Activated CD4-positive, alpha-beta T cell treated with anti-CD3 and anti-CD28 coated beads, Interleukin-2, amount 50 U/mL, for 48 hours (primary cell): ENCODE measurements at regions not wholly inside any gene's neighbourhood (a gene's known extent, or its start where the extent isn't known, plus 50 kb on each side); places are given as distances from the start of the nearest gene placed in this dataset.

Experiments
- DNase-seq, 2 experiments: peaks; one replicate each; pipeline ENCODE4 v3.0.0-alpha.2; 2020

DNA sequence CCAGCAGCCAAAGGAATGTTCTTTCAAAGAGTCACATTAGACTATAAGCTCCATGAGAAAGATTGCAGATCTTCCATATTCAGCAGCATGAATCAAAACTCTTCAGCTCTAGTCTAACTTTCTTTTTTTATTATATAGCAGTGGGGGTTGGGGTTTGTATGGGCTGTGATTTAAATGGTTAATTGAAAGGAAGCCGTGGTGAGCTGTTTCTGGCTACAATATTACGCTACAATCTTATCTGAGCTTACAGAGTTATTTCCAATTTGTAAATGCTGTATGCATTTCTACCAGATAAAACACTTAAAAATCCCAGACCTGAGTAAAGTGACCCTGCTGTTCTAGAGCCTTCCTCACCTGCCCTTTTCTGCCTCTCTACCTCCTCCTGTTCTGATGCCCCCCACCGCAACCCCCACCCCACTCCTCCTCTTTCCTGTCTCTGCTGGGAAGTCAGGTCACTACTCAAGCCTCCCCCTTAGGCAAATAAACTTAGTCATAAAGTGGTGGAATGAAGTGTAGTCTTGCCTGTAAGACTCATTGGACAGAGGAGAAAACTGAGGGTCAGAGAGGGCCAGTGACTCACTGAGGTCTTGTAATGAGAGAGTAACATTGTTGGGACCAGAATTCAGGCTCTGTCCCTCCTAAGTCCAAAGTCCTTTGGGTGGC lies 1089.5 kb downstream of the BCL11B start:
- peak; percentile 75 to 80 for DNase-seq

DNA sequence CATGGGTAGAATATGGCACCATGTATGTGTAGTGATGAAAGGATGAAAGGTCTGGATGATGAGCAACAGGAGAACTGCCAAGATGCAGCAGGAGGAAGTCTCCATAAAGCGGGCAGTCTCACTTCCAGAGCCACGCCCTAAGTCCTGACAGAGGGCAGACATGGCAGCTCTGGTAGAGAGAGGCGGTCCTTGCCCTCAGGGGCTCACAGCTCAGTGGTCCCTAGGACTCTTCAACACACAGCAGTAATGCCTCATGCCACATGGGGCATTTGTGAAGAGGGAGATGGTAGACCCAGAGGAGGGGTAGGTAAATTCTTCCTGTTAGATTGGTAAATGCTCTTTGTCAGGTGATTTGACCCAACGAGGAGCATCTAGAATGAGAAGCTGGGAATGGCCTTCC lies 1088.4 kb downstream of the BCL11B start:
- no peak for DNase-seq

DNA sequence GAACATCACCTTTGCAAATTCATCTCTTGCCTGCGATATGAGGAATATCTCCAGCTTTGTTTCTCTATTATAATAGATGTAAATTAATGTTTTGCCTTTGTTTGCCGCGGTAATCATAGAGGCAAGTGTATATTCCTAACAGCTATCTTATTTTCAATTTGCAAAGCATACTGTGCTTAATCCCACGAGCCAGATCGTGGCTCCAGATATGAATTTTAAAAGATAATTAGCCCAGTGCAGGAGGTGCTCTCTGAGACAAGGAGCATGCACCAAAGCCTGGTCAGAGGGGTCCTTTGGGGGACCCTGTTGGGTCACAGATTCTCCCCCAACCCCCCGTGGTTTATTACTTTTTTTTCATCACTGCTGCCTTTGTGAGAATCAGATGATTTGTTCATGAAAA lies 1087.5 kb downstream of the BCL11B start:
- no peak for DNase-seq

DNA sequence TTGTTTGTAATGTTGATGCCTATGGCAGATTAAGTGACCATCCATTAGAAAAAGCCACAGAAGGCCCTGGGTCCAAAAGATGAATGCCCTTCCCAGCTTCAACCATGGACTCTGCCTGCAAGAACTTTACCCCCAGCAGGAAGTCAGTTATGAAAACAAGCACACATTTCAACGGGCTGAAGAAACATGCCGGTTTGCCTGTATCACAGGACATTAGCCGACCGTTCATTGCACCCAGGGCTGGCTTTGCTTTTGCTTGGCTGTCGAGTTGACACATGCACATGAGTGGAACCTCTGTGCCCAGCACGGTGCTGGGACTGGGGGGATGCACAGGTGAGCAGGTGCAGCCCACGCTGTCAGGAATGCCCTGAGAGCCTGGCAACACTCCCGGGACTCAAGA lies 1087.0 kb downstream of the BCL11B start:
- DNase-seq = no peak

DNA sequence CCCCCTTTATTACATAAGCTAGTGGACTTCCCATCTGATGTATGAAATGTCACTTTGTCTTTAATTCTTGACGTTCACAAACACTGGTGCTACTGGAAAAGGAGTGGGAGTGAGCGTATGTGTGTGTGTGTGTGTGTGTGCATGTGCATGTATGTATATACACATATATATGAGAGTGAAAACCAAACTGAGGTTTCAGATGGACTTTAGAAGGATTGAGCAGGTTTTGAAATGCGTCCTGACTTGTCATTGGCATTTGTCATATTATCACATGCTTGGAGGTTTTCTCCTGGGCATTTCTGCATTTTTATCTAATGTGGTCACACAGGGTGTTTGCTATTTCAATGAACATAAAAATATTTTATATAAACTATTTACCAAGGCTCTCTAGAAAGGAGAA lies 1085.9 kb downstream of the BCL11B start:
- no peak for DNase-seq

DNA sequence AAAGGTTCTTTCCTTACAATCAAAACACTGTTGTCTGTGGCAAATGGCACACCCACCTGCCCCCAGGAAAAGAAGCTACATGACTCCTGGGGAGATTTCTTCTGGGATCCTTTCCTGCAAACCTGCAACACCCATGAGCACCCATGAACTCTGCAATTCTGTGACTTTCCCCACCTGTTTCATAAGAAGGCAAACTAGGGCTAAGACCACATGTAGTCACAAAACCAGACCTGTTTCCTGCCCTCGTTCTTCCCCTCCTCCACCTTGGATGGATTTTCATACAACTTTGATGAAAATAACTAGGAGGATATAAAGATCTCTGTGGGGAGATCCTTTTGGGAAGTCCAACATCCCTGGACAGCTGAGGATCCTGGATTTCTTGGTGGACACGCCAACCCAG lies 1084.7 kb downstream of the BCL11B start:
- no peak for DNase-seq

DNA sequence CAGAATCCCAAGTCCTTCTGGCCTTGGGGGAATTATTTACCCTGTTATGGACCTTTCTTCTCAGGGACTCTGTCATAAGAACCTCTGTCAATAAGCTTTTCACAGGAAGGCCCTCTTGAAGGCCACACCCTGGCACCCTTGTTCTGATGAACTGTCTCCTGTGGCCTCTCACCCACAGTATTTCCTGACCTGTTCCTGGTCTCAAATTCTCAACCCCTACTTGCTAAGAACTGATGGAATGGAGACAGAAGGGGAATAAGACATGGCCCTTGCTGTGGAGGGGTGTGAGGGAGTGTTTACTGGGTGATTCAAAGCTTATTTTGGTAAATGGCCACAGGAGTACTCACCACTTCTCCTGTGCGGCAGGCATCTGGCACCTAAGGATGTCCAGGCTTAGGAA lies 1082.9 kb downstream of the BCL11B start:
- DNase-seq = no peak

DNA sequence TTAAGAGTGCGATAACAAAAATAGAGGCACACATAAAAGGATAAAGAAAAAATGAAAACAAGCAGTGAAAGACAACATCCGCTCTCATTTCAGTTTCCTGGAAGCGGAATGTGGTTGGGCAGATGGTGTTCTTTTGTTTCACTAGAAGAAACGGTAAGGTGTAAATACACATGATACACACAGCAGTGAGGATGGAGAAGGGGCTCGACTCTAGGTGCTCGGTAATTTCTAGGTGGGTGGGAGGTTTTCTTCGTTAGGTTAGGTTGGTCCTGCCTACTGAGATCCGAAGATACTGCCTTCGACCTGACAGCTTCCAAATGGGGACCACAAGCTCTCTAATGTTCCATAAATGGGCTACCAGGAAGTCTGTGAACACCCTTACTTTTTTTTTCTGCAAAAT lies 1082.5 kb downstream of the BCL11B start:
- DNase-seq = no peak

DNA sequence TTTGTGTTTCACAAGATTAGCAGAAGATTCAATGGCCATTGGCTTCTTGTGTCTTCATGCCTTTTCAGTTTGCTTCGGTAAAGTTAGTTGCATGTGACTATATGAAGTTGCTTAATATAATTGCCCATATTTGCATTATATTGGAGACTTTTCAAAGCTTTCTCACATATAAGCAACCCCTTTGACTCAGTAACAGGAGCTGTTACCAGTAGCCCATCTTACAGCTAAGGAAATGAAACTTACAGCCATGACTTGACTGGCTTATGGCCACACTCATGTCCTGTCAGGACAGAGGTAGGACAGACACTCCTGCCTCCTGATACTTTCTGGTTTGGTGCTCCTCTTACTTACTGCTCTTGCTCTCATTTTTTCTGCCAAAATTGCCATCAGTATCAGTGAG lies 1082.1 kb downstream of the BCL11B start:
- DNase-seq = no peak

DNA sequence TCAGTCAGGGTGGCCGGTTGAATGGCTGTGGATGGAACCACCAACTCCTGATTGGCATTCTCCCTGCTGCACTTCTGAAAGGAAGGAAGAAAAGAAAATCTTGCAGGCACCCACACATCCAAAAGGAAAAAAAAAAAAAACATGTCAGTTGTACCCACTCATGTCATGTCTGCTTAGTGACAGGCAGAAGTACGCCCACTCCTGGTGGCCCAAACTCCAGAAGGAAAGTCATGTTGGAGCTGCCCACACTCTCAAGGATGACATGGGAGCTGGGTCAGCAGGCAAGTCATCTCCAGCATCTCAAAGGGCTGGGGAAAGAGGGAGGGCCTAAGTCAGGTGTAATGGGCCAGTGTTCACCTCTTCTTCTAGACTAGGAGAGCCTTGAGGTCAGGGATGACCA lies 1079.1 kb downstream of the BCL11B start:
- DNase-seq = no peak

DNA sequence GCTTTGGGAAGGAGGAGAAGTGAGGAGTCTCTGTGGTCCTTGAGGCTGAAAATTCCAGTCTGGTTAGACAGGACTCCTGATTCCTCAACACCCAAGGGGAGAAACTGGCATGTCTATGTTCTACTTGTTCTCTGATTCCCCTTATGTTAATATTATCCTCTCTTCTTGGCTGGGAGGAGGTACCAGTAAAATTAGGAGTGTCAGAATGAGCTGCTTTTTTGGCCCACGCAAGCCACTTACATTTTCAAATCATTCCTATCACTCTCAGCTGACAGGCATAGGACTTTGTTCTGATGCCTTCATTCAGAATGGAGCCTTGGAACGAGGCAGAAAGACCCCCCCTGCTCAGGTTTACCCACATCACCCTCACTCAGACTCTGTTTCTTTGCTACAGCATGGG lies 1077.2 kb downstream of the BCL11B start:
- no peak for DNase-seq

DNA sequence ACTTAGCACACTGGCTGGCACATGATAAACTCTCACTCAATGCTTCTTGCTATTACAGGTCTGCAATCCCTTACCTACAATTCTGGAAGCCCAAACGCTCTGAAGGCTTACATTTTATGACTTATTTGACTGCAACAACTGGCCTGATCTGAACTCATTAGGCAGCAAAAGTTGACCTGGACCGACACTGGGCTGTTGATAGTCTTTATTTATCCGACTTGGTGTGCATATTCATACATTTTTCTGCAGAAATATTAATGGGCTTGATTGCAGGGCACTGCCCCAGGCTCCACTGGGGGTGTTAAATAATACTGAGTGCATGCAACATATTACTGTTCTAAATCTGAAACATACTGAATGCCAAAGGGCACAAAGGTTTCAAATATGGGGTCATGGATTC lies 1076.7 kb downstream of the BCL11B start:
- DNase-seq = no peak

DNA sequence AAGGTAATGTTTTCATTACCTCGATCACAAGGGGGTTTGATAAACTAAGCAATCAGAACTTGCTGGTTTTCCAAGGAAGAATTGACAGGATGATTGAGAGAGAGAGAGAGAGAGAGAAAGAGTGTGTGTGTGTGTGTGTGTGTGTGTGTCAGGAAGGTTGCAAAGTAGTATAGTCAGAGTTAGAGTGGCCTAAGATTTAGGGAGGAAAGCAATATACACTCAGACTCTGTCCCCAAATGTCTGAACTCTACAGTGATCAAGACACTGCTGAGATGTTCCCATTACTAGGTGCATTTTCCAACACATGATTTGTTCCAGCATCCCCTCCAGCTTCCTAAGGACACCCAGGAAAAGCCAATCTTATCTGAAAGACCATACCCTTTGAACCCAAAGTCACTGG lies 1074.1 kb downstream of the BCL11B start:
- no peak for DNase-seq

DNA sequence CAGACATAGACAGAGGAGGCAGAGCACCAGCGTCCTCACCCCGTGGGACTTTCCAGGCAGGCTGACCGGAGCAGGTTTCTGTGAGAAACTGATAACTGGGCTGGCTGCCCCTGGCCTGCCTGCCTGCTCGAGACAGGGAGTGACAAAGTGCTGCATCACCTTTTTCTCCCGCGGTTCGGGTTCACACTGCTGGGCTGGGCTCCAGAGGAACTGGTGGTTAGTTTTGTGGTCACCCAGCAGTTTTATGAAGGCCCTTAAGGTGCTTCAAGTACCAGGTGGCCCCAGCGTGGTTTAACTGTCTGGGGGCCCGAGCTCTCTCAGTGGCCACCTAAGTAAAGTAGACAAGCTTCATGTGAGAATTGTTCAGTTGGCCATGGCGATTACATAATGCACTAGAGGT lies 1073.6 kb downstream of the BCL11B start:
- peak in 1 of 2 experiments; percentile 60 for DNase-seq

DNA sequence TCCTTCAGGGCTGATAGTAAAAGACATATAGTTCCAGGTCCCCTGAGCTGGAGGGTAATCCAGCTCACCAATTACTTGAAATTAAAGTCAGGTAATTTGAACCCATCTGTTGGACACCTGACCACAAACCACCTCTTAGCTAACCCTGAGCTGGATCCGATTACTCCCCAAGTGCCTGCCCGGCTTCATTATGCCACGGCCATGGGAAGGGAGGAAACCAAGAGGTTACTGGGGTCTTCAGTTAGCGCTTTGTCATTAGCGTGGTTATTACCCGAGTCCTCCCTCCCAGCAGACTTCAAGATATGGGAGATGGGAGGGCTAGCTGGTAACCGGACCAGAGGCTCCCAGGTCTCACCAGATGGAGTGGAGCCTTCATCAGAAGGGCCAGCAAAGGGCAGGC lies 1071.4 kb downstream of the BCL11B start:
- no peak for DNase-seq

DNA sequence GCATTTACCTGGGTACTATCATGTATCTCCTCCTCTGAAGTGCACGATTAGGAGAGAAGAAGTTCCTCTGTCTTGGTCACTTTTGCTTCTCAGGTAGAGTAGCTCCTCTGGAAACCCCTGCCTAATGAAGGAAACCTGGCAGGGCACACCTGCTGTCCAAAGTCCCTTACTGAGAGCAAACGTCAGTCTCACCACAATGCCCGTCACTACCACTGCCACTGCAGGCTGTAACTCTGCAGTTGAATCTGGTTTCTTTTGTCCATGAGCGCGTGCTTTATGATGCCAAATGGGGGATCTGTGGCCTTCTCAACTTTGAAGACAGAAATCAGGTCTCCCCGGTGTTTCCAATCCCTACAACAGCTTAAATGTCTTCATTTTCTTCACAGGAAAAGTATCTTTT lies 1068.6 kb downstream of the BCL11B start:
- DNase-seq = no peak

DNA sequence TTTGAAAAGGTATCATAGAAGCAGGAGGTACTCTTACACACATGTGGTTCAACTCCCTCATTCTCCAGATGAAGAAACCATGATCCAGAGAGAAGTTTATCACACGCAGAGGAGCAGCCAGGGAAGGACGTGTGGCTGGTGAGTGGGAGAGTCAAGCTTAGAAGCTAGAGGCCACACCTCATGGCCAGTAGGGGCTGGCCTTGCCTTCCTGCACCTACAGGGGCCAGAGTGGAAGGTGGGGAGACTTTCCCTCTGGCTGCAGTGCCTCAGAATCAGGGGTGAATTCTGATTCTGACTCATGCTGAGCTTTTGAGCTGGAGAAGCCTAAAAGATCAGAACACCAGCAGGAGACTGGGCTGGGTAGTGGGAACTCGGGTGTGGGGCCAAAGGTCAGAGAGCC lies 1067.9 kb downstream of the BCL11B start:
- DNase-seq = no peak

DNA sequence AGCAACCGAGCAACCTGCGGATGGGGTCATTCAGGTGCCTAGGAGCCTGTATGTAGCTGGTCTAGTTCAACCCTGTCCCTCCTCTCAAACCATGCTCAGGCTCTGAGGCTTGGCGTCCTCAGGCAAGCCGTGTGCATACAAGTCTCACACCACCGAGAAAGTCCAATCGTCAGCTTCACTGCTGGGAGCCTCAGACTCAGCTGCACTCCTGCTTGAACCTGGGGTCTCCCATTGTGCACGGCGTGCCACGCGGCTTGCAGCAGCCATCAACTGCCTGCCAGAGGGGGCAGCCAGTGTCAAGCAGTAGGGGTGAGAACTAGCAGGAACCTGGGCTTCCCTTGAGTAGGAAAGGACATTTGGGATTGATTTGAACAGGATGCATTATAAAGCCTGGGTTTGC lies 1064.6 kb downstream of the BCL11B start:
- DNase-seq = no peak

DNA sequence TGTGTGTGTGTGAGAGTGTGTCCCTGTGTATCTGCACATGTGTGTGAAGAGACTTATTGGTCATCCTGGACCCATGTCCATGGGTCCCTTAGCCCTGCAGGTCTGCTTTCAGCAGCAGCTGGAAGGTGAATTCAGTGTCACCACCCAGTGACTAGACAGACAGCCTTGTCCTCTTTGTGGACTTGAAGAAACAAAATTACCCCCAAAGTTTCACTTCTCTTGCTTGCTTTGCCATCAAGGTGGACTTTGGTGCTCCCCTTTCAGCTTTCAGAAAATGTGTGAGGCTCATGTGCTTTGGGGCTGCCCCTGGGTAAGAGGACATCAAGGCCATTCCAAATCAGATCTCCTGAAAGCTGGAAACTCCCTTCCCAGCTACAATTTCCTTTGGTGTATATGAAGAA lies 1063.8 kb downstream of the BCL11B start:
- no peak for DNase-seq

DNA sequence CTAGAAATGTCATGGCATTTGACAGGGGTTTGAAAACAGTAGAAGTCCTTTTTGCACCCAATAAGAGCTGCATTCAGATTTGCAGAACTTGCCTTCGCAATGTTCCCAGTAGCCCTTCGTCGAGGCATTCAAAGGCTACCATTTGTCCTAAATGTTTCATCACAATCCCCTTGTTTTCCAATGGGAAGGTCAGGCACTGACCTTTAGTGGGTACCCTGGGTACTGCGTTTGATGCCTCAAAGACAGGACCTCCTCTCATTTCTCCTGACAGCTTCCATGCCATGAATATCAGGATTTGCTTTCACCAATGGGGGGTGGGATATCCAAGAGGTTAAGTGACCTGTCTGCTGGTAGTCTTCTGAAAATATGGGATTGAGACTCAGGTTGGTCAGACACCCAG lies 1063.1 kb downstream of the BCL11B start:
- no peak for DNase-seq

DNA sequence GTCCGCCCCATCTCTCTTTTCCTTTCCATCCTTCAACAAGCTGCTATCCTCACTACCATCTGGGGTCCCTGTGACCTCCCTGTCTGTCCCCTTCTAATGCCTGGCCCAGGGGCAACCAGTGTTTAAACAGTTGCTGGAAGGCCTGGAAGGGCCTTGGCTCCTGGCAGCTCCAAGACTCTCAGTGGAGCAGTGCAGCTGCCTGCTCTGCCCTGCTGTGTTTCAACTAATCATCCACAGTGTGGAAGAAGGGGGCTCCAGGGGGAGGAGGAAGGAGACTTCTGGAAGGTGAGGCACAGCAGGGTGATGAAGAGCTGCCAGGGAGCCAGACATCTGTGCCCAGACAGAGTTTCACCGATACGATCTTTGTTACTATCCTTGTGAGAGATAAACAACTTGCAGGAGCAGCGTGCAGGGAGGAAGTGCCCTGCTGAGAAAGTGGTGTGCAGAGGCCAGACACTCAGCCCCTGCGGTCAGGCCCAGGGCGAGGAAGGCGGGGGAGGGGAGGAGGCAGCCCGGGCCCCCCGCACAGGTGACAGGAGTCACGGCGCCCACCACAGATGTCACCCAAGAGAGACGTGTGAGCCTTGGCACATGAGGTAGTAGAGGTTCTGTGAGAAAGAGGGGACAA lies 1061.8 kb downstream of the BCL11B start:
- DNase-seq = peak; percentile 48 to 52

DNA sequence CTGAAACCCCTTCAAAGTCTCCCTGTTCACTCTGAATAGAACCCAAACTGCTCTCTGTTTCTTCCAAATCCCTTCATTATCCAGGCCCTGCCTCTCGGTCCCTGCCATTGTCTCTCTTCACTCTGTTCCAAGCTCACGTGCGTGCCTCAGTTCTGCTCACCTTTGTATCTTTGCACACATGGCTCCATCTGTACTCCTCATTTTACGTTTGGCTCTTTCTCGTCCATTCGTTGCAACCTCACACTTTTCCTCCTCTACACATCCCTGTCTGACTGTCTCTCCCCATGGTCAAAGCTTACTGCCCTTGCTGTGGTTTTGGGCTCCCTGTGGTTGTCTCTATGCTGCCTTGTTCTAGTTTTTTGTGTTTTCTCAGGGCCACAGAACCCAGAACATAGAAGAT lies 1054.5 kb downstream of the BCL11B start:
- DNase-seq = no peak

DNA sequence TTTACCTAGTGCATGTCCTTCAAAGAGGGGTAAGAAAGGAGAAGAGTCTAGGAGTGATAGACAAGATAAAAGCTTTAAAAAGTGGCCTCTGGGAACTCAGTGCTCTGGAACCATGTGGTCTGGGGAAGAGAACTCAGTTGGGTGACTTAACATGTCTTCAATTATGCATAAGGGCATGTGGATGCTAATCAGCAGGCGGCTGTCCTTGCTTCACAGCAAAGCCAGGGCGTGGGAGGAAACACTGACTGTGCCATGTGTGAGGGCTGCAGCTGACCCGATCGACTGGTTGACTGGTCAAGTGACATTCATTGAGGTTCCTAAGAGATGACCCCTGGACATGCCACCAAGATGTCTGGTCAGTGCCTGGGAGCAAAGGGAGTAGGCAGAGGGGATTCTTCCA lies 1053.8 kb downstream of the BCL11B start:
- no peak for DNase-seq

DNA sequence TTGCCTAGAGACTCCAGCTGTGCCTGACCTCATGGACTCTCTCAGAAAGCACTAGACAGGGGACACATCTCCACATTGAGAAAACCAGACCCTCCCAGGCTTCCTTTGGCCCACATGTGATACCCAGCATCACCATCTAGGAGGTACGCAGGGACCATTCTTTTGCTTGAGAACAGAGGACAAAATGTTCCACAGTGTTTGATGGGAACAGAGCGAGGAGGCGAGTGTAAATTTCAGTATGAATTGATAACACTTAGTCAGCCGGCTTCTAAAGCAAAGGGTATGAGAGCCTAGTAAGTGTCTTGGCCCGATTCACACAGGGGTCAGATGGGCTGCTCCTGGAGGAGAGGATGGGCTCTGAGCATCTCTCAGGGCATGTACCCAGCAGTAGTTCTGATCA lies 1052.4 kb downstream of the BCL11B start:
- peak in 1 of 2 experiments; percentile 47 for DNase-seq

DNA sequence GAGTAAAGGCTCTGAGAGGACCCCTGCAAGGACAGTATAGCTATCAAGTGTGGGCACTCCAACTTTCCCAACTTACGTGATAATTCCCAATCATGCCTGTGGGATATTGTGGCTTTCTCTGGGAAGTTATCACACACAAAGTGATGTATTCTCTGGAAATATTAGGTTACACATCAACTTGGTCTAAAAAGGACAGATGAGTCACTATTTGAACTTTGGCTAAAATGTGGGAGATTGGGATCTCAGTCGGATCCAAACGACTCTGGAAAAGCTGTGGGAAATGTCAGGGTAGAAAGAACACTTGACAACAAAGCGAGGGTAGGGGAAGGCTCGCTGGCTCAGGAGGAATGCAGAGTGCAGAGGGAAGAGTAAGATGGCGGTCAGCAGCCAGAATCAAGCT lies 1048.9 kb downstream of the BCL11B start:
- no peak for DNase-seq
